ENCODE measurements at regions not wholly inside any gene's neighbourhood (a gene's known extent, or its start where the extent isn't known, plus 50 kb on each side); places are given as distances from the start of the nearest gene placed in this dataset.

DNA sequence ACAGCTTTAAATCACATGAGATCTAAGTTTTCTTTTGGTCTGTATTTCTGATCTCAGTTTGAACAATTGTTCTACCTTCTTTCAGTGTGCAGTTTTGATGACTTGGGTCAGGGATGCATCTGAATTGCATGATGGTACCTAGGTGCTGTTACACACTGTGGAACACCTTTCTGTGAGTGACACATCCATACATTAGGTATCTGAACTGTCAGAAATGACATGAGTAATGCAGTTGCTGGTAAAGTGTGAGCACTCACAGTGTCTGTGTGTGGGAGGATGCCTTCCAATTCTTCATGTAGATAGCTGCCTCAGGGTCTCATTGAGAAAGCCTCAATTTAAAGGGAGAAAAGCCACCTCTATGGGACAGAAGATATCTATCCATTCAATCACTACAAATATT lies 411.9 kb downstream of the PPARGC1A start:
- TF ChIP-seq, protein P1, sequence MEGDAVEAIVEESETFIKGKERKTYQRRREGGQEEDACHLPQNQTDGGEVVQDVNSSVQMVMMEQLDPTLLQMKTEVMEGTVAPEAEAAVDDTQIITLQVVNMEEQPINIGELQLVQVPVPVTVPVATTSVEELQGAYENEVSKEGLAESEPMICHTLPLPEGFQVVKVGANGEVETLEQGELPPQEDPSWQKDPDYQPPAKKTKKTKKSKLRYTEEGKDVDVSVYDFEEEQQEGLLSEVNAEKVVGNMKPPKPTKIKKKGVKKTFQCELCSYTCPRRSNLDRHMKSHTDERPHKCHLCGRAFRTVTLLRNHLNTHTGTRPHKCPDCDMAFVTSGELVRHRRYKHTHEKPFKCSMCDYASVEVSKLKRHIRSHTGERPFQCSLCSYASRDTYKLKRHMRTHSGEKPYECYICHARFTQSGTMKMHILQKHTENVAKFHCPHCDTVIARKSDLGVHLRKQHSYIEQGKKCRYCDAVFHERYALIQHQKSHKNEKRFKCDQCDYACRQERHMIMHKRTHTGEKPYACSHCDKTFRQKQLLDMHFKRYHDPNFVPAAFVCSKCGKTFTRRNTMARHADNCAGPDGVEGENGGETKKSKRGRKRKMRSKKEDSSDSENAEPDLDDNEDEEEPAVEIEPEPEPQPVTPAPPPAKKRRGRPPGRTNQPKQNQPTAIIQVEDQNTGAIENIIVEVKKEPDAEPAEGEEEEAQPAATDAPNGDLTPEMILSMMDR (IDR thresholded peaks at IDR 0.05), result no peak
- intact Hi-C loops (cut with DNase I), result no loop called here

DNA sequence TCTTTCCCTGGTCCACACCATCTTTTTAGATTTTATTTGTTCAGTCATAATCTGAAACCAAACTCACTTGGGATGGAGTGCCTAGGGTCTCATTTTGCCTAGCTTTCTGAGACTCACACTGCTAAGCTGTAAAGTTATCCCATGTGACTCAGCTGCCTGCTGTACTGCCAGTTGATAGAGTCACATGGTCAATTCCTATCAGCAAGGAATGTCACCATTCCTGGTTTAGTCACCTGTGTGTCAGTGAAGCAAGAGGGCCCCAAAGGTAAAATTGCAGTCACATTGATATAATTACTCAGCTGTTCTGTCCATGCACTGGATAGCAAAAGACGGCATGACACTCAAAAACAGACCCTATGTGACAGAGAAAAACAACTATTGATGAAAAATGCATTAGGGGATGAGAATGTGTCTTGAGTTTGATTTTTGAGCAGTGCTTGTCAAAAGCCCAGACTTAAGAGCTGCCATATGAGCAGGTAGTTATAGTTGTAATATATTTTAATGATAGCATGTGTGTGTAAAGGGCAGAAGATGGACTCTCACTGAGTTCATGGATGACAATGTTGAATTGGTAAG lies 413.2 kb downstream of the PPARGC1A start:
- Histone ChIP-seq H3K27me3 (no peaks in the 10 kb centered on the region), H3K9me3 (no peaks in the 10 kb centered on the region), H3K27ac (no peak overlapping the region), H3K36me3 (no peaks in the 10 kb centered on the region), H3K4me3 (no peak overlapping the region), H3K4me1 (no peaks in the 10 kb centered on the region)
- no peak for FAIRE-seq
- peak in 1 of 6 donors; percentile 12 for DNase-seq
- ATAC-seq, result peak in 2 of 4 donors; percentile 54 to 76
- intact Hi-C loops (cut with DNase I), result no loop called here
- WGBS, 2 donors, result 8 to 17% methylated on average over 1 of the region's 1 CpG
- TF ChIP-seq, protein P1 (IDR thresholded peaks at IDR 0.05), result no peak

More for the DNA sequence above, 411.9 kb downstream of the PPARGC1A start:
- no peaks in the 10 kb centered on the region for H3K9me3 ChIP-seq
- no peak overlapping the region for H3K4me3 ChIP-seq
- H3K27ac ChIP-seq, result no peak overlapping the region
- no peaks in the 10 kb centered on the region for H3K4me1 ChIP-seq
- no peak for ATAC-seq
- no peak for FAIRE-seq
- no peaks in the 10 kb centered on the region for H3K27me3 ChIP-seq
- no peak for DNase-seq
- no peaks in the 10 kb centered on the region for H3K36me3 ChIP-seq

DNA sequence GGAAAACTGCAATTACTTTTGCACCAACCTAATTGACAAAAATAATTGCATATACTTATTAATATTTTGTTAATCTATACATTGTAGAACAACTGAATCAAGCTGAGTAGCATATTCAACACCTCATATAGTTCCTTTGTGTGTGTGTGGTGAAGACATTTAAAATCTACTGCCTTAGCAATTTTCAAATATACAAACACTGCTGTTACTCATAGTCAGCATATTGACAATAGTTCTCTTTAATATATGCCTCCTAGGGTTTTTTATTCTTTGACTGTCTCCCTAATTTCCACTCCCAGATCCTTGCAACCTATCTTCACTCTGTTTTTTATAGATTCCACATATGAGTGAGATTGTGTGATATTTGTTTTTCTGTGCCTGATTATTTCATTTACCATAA lies 426.8 kb downstream of the PPARGC1A start:
- H3K36me3 ChIP-seq, result no peaks in the 10 kb centered on the region
- no peaks in the 10 kb centered on the region for H3K27me3 ChIP-seq
- FAIRE-seq, result no peak
- no peak overlapping the region for H3K27ac ChIP-seq
- ATAC-seq, result no peak
- DNase-seq, result no peak
- no peaks in the 10 kb centered on the region for H3K9me3 ChIP-seq
- H3K4me3 ChIP-seq, result no peak overlapping the region
- TF ChIP-seq, protein P1 (IDR thresholded peaks at IDR 0.05), result no peak
- intact Hi-C loops (cut with DNase I), result no loop called here
- no peaks in the 10 kb centered on the region for H3K4me1 ChIP-seq

DNA sequence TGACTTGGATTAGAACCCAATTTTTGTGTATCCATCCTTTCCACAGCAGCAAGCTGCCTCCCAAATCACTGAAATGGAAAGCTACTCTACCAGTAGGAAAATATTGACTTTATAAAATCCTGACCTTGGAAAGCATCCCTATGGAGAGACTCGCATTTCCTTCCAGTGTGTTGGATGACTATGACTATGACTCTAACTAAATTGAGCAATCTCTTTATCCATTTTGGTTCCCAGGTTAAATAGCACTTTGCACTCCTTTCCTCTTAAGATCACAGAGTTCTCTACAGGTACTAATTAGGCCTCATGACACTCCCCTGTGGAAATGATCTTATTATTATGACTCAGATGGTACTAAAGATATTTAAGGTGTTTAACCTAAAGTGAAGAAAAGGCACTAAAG lies 431.8 kb downstream of the PPARGC1A start:
- no peak overlapping the region for H3K4me3 ChIP-seq
- intact Hi-C loops (cut with DNase I), result no loop called here
- ATAC-seq (no peak), FAIRE-seq (no peak), DNase-seq (no peak)
- H3K27me3 ChIP-seq, result no peaks in the 10 kb centered on the region
- 48 to 66% methylated on average over 1 of the region's 1 CpG for WGBS, 2 donors
- TF ChIP-seq, protein P1 (IDR thresholded peaks at IDR 0.05), result no peak
- H3K9me3 ChIP-seq, result no peaks in the 10 kb centered on the region
- H3K36me3 ChIP-seq, result no peaks in the 10 kb centered on the region
- no peak overlapping the region for H3K27ac ChIP-seq
- H3K4me1 ChIP-seq, result no peaks in the 10 kb centered on the region

DNA sequence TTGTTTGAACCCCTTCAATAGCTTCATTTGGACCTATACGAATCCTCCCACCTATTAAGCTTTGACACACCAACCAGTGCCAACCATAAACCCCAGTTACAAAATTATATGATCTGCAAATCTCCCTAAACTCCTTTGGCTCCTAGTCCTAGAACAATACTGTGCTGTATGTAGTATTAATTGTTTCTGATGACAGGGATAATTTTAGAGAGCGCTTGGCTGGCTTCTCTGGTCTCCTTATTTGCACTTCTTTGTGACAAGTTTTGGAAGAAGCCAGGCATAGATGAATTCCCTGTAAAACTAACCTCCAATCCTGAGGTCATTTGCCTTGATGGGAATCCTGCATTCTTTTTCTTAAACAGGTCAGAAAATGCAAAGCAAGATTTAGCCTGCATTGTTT lies 433.0 kb downstream of the PPARGC1A start:
- DNase-seq, result no peak
- H3K27ac ChIP-seq, result no peak overlapping the region
- WGBS, 2 donors, result 66 to 79% methylated on average over 2 of the region's 2 CpGs
- intact Hi-C loops (cut with DNase I), result no loop called here
- no peak for FAIRE-seq
- TF ChIP-seq, protein P1 (IDR thresholded peaks at IDR 0.05), result no peak
- H3K4me3 ChIP-seq, result no peak overlapping the region
- no peaks in the 10 kb centered on the region for H3K9me3 ChIP-seq
- H3K4me1 ChIP-seq, result no peaks in the 10 kb centered on the region
- no peaks in the 10 kb centered on the region for H3K27me3 ChIP-seq
- no peaks in the 10 kb centered on the region for H3K36me3 ChIP-seq
- no peak for ATAC-seq

Measured in pancreas (tissue), 10 donors.